Ammon's horn (tissue), 1 donor: ENCODE measurements at regions not wholly inside any gene's neighbourhood (a gene's known extent, or its start where the extent isn't known, plus 50 kb on each side); places are given as distances from the start of the nearest gene placed in this dataset.

Experiments
- DNase-seq: peaks from one replicate; pipeline ENCODE4 v3.0.0-alpha.2; 2016; ENCODE audit warnings: low spot score

DNA sequence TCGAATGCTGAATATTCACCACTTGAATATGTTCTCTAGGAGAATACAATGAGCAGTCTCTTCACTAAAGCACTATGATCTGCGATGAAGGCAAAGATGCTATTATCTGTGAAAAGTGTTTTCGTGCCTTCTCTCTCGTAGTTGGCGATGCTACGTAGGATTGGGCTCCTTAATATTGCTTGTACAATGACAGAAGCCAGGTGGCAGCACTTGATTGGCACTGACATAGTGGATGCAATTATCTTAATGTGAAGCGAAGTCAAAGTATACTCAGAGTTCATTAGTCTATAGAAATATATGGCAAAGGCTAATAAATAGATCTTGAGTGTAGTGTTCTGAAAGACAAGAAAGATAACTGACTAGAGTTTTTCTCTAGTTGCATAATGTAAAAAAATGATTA lies 1135.7 kb upstream of the AGA start:
- no peak for DNase-seq

DNA sequence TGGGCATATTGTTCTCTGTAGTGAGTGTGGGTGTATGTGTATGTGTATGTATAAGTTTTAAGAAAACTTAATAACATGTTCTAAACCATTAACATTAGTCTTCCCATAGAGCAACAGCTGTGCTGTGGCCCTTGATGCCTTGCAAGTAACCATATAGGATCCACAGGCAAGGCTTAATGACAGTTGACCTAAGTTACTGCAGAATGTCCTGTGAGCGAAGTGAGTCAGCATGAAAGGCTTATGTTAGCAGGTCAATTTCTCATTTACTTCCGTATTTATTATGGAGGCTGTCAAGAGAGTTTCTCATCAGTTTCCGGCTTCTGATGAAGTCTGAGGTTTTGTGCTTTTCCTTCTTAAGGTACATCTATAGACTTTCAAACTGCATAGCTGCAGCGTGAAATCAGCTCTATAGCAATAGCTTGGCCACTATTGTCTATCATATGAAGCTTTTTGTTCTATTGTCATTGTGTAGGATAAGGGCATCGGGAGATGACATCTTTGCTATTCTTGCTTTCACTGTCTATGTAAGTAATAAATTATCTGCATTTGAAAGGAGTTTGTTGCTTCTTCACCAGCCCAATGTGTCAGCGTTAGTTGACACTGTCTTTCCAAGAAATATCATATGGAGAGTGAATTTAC lies 1153.4 kb upstream of the AGA start:
- no peak for DNase-seq

DNA sequence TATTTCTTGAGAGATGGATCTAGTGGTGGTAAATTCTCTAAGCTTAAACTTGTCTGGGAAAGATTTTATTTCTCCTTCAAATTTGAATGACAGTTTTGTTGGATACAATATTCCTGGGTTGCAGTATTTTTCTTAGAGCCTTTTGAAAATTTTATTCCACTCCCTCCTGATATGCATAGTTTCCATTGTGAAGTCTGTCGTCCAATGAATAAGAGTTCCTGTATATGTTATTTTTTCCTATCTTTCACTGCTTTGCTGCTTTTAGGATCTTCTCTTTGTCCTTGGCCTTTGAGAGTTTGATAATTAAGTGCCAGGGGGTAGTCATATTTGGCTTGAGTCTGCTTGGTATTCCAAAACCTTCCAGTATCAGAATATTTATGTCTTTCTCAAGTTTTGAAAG lies 1156.4 kb upstream of the AGA start:
- no peak for DNase-seq

DNA sequence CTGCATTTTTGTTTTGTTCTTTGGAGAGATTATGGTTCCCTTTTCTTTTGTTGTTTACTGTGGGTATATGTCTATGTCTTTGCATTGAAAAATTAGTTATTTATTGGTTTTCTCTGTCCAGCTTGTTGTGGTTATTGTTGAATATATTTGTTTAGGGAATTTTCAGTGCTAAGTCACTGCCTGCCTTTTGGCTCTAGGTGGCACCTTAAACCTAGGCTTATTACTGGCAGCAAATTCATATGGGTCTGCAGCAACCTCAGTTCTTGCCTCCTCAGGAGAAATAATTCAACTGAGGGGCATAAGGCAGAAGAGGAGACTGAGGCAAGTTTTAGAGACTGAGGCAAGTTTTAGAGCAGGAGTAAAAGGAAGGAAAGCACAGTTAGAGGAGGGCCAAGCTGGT lies 1157.3 kb upstream of the AGA start:
- DNase-seq = no peak

DNA sequence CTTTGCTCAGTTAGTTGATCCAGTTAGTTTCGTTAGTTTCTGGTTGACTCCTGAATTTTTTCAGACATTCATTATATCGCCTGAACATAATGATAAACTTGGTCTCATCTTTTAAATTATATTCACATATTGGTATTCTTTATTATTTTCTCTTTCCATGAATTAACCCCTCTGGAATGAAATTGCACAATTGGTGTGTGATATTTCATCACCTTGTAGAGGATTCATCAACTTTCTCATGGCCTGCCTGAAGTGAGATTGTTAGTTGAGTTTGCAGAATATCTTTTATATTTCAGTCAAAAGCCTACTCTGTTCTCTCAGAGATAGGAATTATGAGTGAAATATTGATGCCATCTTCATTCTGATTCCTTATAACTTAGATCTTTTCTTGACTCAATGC lies 1160.6 kb upstream of the AGA start:
- DNase-seq = no peak

DNA sequence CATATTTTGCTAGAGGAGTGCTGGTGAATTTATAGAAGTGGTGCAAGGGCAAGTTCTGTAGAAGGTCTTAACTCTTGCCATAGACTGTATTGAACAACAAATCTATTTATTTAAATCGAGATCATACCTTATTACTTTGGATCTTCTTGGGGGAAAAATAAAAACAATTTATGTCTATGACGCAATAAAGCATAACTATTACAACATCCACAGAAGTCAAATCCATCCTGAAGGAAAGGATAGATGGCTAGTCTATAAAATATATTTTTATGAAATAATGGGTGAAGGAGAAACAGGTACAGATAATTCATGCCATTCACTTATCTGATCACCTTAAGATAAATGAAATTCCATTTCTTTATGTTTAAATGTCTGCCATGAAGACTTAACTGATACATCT lies 1168.8 kb upstream of the AGA start:
- DNase-seq = no peak

DNA sequence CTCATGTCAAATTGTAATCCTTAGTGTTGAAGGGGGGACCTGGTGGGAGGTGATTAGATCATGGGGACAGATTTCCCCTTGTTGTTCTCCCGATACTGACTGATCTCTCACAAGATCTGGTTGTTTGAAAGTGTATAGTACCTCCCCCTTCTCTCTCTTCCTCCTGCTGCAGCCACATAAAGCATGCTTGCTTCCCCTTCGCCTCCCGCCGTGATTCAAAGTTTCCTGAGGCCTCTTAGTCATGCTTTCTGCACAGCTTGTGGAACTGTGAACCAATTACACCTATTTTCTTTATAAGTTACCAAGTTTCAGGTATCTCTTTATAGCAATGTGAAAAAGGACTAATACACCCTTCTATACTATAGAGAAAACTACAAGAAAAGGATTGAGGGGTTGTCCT lies 1170.5 kb upstream of the AGA start:
- no peak for DNase-seq

DNA sequence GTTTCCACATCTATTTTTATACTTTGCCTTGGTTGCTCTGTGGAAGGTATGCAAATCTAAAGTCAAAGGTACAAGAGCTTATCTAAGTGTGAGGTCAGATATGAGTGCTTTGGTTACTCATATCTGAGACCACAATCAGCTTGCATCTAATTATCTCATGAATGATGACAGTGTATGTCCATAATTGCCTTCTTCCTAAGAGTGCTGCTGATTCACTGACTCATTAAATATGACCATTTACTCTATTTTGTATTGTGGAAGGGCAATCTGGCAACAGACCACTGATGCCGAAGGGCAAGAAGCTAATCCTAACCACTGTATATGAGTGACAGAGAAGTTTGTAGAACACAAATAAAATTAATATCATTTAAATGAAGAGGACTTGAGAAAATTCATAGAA lies 1190.2 kb upstream of the AGA start:
- DNase-seq = no peak

DNA sequence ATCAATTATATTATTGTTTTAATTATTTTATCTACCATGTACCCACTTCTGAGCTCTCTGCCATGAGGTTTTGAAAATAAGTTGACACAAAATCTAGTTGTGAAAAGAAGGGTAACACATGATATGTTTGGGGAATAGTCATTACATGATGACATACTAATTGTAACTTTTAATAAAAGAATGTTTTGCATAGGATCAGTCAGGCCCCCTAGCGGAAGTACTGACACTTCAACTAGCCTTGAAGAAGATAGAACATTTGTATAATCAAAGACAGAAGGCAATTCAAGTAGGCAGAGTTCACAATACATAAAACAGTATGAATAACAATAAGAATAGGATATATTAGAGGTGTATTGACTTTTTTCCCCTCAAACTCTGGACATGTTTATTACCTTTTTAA lies 1191.0 kb upstream of the AGA start:
- no peak for DNase-seq

DNA sequence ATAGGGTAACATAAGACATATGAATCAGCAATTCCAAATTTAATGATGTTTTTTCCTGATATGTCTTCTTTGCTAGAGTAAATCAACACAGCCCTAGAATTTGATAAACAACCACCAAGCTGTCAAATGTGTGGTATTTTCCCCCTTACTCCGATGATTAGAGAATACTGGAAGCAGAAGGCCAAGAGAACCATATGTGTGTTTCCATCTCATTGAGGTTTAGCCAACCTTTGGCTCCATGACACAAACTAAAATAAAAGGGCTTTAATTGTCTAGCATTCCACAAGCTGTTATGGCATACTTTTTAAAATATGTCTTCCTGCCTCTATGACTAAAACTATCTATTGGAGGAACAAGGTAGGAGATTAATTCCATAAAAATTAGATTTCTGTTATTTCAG lies 1222.4 kb upstream of the AGA start:
- peak; percentile 25 for DNase-seq

DNA sequence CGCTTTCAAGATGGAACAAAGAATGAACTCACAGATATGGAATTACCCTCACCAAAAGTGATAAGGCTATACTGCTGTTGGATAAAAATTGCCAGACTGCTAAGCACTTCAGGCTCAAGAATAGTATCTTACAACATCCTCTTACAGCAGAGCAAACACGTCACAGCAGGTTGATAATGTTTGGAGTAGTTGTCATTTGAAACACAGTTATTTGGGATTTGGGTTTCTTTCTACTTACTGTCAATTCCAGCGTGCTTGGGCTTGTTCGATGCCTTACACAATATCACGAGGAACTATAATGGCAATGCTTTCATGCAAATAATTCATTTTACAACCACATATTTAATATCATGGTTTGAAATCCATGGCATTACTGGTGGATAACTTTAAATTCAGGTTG lies 1223.7 kb upstream of the AGA start:
- no peak for DNase-seq

DNA sequence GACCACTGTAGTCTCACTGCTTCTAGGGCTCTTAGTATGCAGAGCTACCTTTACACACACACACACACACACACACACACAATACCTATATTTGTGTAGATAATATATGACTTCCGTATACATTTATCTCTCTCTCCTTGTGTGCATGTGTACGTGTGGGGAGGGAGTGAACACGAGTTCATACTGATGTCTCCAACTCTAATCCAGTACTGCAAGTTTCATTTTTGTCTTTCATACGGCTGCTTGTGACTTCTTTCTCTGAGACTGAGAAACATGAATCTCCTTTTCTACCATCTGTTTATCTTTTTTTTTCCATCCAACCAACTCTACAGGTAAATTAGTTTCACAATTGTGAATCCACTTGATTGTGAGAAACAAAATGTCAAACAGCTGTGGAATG lies 1229.5 kb upstream of the AGA start:
- no peak for DNase-seq

DNA sequence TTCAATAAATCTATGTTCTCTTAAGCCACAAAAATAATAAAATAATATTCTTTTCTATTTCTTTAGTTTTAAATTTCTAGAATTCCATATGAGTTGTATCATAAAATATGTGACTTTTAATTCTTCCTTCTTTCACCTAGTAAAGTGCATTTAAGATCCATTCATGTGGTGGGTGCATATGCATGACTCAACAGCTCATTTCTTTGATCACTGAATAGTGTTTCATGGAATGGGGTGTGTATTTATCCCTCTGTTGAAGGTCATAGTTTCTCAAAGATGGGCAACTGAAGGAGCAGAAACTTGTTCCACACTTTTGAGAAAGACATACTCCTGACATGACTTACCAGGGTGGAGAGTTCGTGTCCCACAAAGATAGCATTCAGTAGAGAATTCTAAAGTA lies 1230.3 kb upstream of the AGA start:
- no peak for DNase-seq

DNA sequence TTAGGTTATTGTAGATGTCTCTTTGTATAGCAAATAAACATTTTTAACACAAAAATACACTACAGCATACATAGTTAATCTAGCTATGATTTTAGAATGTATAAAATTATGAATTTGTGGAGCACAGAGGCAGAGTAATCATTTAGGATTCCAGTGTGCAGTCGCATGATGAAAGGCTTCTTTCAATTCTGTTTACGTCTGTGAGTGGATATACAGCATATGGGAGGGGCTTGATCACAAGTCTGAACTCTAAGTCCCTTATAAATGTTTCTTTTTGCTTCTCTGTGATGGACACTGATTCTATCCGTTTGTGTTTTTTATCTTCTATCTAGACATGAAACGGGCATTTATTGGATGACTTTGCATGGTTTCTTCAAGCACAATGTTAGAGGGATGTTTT lies 1239.6 kb upstream of the AGA start:
- DNase-seq = no peak

DNA sequence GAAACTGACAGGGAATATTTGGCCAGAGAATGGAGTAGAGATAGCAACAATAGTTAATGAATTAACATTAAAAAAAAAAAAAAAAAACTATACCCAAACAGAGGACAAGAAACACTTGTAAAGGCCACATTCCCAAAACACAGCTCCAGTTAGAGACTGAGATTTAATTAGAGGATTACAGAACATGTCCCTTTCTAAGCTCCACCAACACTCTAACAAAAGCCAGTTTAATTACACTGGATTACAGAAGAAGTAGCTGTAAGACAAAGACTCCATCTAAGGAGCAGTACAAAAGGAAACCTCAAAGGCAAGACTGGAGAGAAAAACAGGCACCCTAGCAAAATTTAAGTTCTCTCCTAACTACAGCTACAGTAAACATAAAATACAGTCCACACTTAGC lies 1247.7 kb upstream of the AGA start:
- no peak for DNase-seq

DNA sequence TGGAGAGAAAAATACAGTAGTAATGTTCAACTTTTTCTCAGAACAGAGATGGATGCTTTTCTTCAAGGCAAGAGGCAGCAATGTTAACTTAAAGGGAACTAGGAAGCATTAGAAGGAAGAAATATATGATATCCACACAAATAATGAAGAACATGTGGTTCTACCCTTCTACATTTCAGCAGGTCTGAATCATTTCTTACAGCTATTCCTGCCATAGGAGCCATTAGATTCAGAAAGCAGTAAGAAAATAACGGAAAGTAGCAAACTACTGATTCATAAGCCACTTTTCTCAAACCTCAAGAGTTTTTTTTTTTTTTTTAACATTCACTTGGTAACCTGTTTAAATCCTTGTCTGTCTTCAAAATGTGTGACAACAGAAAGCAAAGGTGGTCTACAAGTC lies 1251.6 kb upstream of the AGA start:
- no peak for DNase-seq

DNA sequence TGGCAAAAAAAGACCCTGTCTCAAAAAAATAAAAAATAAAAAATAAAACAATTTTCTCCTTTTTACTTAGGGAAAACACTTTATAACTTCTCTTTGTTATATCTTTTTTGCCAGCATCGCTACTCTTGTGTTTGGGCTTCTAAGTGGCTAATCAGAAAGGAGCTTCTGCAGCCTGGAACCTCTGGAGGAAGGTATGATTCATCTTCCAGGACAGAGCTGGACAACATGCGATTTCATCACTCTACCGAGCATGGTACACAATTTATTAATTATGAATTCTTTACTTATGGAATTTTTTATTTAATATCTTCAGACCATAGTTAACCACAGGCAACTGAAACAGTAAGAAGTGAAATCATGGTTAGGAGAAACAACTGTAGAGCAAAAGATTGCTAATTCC lies 1254.3 kb upstream of the AGA start:
- no peak for DNase-seq

DNA sequence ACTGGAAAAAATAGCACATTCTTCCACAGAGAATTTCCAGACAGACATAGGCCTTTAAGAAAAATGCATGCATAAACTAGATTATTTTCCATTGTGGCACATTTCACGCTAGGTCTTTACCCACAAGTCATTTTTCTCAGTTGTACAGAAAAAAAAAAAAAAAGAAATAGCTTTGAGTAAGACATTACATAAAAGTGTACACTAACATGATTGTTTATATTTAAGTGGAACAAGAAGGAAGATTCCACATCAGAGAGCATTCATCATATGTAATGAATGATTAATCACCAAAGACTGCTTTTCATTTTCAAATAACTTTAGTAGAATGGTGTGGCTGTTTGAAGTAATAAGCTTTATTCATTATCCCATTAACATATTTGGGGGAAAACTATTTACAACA lies 1270.2 kb upstream of the AGA start:
- no peak for DNase-seq

DNA sequence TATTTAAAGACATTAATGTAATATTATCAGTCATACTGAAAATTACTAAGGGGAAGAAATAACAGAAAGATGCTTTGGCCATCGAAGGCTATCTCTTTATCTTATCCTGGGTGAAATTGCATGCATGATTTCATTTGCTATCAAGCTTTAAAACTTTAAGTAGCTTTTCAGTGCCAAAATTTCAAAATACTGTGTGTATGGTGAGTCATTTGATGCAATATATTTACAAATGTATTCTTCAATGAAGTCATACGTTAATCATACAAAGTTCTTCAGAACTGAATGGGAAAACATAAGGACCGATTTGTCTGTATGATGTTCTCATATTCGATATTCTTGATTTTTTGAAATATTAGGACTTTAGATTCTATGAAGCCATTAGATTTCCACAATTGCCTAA lies 1295.8 kb upstream of the AGA start:
- DNase-seq = no peak

DNA sequence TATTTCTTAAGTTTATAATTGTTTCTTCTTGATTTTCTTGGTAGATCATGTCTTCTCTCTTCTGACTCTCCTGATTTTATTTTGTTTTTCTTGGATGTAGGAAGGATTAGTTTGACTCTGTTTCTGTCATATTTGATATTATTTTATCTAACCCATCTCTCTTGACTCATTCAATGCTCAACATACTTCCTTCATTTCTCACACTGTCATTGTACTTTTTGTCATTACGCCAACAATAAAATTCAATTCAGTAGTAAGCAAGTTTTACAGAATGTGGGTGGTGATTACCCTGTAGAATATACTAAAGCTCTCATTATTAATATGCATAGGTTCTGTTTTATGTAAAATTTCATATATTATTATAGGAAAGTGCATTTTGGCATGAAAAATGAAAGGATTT lies 1303.0 kb upstream of the AGA start:
- no peak for DNase-seq

DNA sequence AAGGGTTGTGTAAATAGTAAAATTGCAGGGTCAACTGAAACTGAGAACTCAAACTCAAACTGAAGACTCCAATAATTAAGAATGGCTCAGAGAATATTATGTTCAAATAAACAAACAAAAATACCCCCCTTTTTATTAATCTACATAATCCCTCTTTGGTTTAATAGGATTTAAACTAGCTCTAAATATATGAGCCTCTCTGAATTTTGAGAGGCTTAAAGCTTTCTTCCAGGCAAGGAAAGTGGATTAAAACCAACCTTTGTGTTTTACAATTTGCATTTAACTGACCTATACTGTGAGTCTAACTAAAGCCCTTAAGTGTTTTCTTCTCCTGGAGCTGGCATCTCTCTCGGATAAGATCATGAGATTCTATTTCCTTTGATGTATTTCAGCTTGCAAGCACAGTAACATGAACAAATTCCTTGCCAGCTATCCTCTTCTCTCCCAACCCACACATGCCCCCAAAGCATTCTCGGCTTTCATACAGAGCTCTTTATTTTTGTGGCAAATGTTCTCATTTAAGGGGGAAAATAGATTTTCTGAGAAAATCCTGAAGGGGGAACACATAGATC lies 1310.8 kb upstream of the AGA start:
- DNase-seq = no peak

DNA sequence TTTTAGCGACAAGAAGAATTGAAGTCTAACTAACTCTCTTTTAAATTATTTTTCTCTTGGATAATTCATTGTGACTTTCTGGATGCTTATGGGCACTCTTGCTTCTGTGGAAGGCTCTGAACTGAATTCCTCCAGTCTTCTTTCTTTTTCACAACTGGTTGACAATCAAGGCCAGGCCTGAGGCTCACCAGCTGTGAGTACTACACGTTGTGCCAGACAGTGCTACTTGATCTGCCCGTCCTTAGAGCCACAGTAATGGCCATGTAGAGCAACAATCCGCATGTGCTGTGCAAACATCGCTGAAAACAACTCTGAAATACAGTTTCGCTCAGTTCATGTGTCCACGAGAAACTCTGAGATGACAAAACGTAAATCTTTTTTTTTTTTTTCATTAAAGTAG lies 1336.3 kb upstream of the AGA start:
- DNase-seq = no peak

DNA sequence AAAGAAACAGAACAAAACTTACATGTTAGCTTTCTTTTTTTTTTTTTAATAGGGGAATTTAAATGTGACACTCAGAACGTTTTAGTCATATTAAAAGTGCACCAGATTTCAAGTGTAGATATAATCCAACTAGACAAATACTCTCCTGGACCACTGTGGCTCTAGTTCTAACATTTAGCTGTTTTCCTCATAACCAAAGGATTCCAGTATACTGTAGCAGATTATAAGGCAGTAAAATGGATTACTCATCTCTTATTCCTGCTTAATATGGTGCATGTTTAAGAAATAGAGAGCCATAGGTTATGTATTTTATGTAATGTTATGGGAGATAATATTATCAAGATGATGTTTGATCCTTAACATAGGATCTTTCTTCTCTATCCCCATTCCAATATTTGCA lies 1339.5 kb upstream of the AGA start:
- no peak for DNase-seq

DNA sequence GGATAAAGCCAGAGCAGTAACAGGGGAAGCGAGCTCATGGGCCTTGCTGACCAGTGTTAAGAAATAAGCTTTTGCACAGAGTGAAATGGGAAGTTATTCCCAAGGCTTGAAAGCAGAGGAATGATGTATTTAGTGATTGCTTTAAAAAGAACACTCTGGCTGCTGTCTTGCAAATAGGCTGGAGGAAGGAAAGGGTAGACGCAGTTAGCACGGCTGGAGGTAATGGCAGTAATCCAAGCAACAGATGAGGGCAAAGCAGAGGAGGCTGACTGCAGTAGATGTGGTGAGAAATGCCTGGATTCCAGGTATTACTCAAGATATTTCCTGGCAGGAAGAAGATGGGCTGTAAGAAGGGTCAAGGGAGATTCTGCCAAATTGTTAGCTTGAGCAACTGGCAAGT lies 1342.3 kb upstream of the AGA start:
- no peak for DNase-seq

DNA sequence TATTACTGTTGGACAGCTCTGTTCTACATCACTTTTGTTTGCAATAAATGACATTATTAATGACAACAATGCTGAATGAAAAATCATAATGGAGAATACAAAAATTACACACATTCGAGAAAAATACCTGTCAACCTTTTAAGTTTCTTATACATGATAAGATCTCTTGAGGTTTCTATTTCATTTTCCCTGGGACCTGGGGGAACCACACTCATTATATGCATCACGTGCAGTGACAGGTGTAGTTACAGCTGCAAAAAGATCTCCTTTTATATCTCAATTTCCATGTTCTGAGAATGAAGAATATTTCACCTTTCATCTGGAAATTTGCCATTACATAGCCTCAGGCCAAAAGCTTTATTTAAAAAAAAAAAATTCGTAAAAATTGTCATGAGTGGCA lies 1347.0 kb upstream of the AGA start:
- no peak for DNase-seq
